ENCODE measurements at regions not wholly inside any gene's neighbourhood (a gene's known extent, or its start where the extent isn't known, plus 50 kb on each side); places are given as distances from the start of the nearest gene placed in this dataset.

DNA sequence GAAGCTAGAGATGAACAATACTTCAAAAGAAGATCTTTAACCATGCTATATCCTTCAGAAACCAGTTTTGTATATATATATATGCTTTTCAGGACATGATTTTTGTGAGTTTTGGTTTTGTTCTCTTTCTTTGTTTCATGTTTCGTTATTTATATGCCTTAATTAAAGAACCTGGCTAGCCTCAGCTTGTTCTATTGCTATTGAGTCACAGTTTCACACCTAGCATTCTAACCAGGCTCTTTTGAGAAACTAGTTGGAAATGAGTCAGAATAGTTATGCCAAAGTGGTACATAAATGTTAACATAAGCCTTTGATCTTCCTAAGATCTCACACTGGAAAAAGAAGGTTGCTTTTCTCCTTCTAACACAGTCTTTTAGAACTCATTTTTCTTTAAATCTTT is 1925.2 kb downstream of the OLFM4 start:
- TF ChIP-seq CTCF (IDR thresholded peaks at IDR 0.05) (no peak), EP300 (IDR thresholded peaks at IDR 0.05) (no peak), POLR2AphosphoS5 (IDR thresholded peaks at IDR 0.05) (no peak), POLR2A (IDR thresholded peaks at IDR 0.05) (no peak)

Data from sigmoid colon (tissue), 4 donors.